ENCODE measurements at regions not wholly inside any gene's neighbourhood (a gene's known extent, or its start where the extent isn't known, plus 50 kb on each side); places are given as distances from the start of the nearest gene placed in this dataset.

DNA sequence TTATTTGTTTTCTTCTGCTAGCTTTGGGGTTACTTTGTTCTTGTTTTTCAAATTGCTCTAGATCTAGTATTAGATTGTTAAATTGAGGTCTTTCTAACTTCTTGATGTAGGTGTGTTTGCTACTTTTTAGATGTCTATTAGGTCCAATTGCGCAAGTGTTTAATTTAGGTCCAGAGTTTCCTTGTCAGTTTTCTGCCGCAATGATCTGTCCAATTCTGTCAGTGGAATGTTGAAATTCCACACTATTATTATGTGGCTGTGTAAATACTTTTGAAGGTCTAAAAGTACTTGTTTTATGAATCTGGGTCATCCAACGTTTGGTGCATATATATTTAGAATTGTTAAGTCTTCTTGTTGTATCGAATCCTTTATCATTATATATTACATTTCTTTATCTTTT, 324.4 kb upstream of the SGO1 start:
- 27 to 44% (median 39%) methylated on average over 4 of the region's 4 CpGs for WGBS, 5 donors
- intact Hi-C loops (cut with DNase I; ENCODE audit: low total_unique reads): loop anchor here (10.0 kb wide), 1 partner anchor 974 kb away; no protein-coding TSS in a partner anchor

GRCh38 chr3:20503394-20504082, 317.5 kb upstream of the SGO1 start:
- 67 to 81% (median 71%) methylated on average over 1 of the region's 1 CpG for WGBS, 5 donors

More for the DNA sequence above, 324.4 kb upstream of the SGO1 start:
- H3K9me3 ChIP-seq: peaks cover 0 to 6% (median 2%) of the 10 kb centered on the region in 4 donors
- H3K27ac ChIP-seq: no peak overlapping the region
- H3K27me3 ChIP-seq: no peaks in the 10 kb centered on the region
- no peak for DNase-seq
- H3K36me3 ChIP-seq: no peaks in the 10 kb centered on the region
- no peaks in the 10 kb centered on the region for H3K4me1 ChIP-seq
- H3K4me3 ChIP-seq: no peak overlapping the region
- TF ChIP-seq EP300 (IDR thresholded peaks at IDR 0.05) (no peak), CTCF (IDR thresholded peaks at IDR 0.05) (no peak), POLR2A (IDR thresholded peaks at IDR 0.05) (no peak), POLR2AphosphoS5 (IDR thresholded peaks at IDR 0.05) (no peak)

GRCh38 chr3:20490996-20491395, 305.0 kb upstream of the SGO1 start:
- Histone ChIP-seq H3K4me3 (no peak overlapping the region), H3K27ac (no peak overlapping the region), H3K4me1 (no peaks in the 10 kb centered on the region), H3K27me3 (no peaks in the 10 kb centered on the region), H3K9me3 (peaks cover 0 to 11% (median 0%) of the 10 kb centered on the region in 4 donors), H3K36me3 (no peaks in the 10 kb centered on the region)
- intact Hi-C loops (cut with DNase I; ENCODE audit: low total_unique reads): no loop called here
- DNase-seq: no peak
- TF ChIP-seq POLR2A (IDR thresholded peaks at IDR 0.05) (no peak), POLR2AphosphoS5 (IDR thresholded peaks at IDR 0.05) (no peak), CTCF (IDR thresholded peaks at IDR 0.05) (no peak), EP300 (IDR thresholded peaks at IDR 0.05) (no peak)
- 58 to 70% (median 67%) methylated on average over 1 of the region's 1 CpG for WGBS, 5 donors

More at GRCh38 chr3:20503394-20504082, 317.5 kb upstream of the SGO1 start:
- no peaks in the 10 kb centered on the region for H3K27me3 ChIP-seq
- H3K4me3 ChIP-seq: no peak overlapping the region
- no peaks in the 10 kb centered on the region for H3K36me3 ChIP-seq
- peaks cover 0 to 7% (median 1%) of the 10 kb centered on the region in 4 donors for H3K9me3 ChIP-seq
- TF ChIP-seq POLR2A (IDR thresholded peaks at IDR 0.05) (no peak), CTCF (IDR thresholded peaks at IDR 0.05) (no peak), EP300 (IDR thresholded peaks at IDR 0.05) (no peak), POLR2AphosphoS5 (IDR thresholded peaks at IDR 0.05) (no peak)
- intact Hi-C loops (cut with DNase I; ENCODE audit: low total_unique reads): no loop called here
- H3K4me1 ChIP-seq: no peaks in the 10 kb centered on the region
- no peak for DNase-seq
- H3K27ac ChIP-seq: no peak overlapping the region

- WGBS, 5 donors: 88 to 93% (median 90%) methylated on average over 3 of the region's 3 CpGs
- no peaks in the 10 kb centered on the region for H3K4me1 ChIP-seq
- TF ChIP-seq CTCF (IDR thresholded peaks at IDR 0.05) (no peak), EP300 (IDR thresholded peaks at IDR 0.05) (no peak), POLR2AphosphoS5 (IDR thresholded peaks at IDR 0.05) (no peak), POLR2A (IDR thresholded peaks at IDR 0.05) (no peak)
- no peaks in the 10 kb centered on the region for H3K27me3 ChIP-seq
- intact Hi-C loops (cut with DNase I; ENCODE audit: low total_unique reads): no loop called here
- H3K9me3 ChIP-seq: peaks cover 0 to 14% (median 9%) of the 10 kb centered on the region in 4 donors
- H3K27ac ChIP-seq: no peak overlapping the region
- H3K4me3 ChIP-seq: no peak overlapping the region
- DNase-seq: peak in 1 of 2 donors; percentile 6
- H3K36me3 ChIP-seq: no peaks in the 10 kb centered on the region
These were observed 302.1 kb upstream of the SGO1 start for GRCh38 chr3:20488151-20488550.
